T-helper 17 cell (primary cell): ENCODE measurements at regions not wholly inside any gene's neighbourhood (a gene's known extent, or its start where the extent isn't known, plus 50 kb on each side); places are given as distances from the start of the nearest gene placed in this dataset.
"Not testable (repeated sequence)": the region's sequence is repeated elsewhere in the genome, so short reads cannot be mapped to it uniquely, and the experiment has no call there.

Experiments
- ATAC-seq: fragments of 150-1000 bp; cut with Tn5 transposase; 2 replicates; pipeline ENCODE4 v1.10.0; 2021; ENCODE audit warnings: mild to moderate bottlenecking, moderate library complexity
- DNase-seq, 3 donors: peaks; one replicate each; pipeline versions ENCODE4 v3.0.0 to v3.0.0-alpha.2; 2020 to 2021
- H3K9me3 ChIP-seq: one replicate; pipeline ENCODE4 v1.7.0; 2013; ENCODE audit warnings: low read length, mild to moderate bottlenecking; ENCODE audit not compliant: control insufficient read depth, poor library complexity, severe bottlenecking
- H3K27ac Mint-ChIP-seq: one replicate; pipeline ENCODE4 v1.8.0; 2022; ENCODE audit warnings: mild to moderate bottlenecking, moderate library complexity, mixed read lengths
- H3K27me3 Mint-ChIP-seq: one replicate; pipeline ENCODE4 v1.8.0; 2022; ENCODE audit warnings: mixed read lengths
- H3K36me3 Mint-ChIP-seq: one replicate; pipeline ENCODE4 v1.8.0; 2022; ENCODE audit warnings: low read depth, mixed read lengths
- H3K4me1 Mint-ChIP-seq: one replicate; pipeline ENCODE4 v1.8.0; 2022; ENCODE audit warnings: mild to moderate bottlenecking, mixed read lengths
- H3K4me3 Mint-ChIP-seq: one replicate; pipeline ENCODE4 v1.8.0; 2022; ENCODE audit warnings: mild to moderate bottlenecking, moderate library complexity, mixed read lengths

DNA sequence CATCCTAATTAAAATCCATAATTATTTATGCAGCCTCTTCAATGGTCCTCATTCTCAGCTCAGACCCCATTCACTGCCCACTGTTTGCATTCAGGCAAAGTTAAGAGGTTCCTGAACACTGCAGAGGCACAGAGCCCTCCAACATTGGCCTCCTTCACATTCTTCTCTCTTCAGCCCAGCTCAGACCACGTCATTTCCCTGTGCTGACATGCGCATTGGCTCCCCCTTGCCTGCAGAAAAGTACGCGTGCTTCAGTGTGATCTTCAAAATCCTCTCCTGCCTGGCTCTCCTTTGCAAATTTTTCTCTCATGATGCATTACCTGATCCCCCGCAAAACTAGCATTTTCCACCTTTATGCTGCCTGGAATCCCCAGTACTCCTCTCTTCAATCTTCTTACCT lies 552.3 kb downstream of the NTRK3 start:
- H3K4me3 Mint-ChIP-seq: no peak overlapping the region
- no peaks in the 10 kb centered on the region for H3K9me3 ChIP-seq
- ATAC-seq (no peak), DNase-seq (no peak)
- H3K36me3 Mint-ChIP-seq: no peaks in the 10 kb centered on the region
- no peaks in the 10 kb centered on the region for H3K4me1 Mint-ChIP-seq
- H3K27me3 Mint-ChIP-seq: peaks cover 5% of the 10 kb centered on the region
- H3K27ac Mint-ChIP-seq: no peak overlapping the region

DNA sequence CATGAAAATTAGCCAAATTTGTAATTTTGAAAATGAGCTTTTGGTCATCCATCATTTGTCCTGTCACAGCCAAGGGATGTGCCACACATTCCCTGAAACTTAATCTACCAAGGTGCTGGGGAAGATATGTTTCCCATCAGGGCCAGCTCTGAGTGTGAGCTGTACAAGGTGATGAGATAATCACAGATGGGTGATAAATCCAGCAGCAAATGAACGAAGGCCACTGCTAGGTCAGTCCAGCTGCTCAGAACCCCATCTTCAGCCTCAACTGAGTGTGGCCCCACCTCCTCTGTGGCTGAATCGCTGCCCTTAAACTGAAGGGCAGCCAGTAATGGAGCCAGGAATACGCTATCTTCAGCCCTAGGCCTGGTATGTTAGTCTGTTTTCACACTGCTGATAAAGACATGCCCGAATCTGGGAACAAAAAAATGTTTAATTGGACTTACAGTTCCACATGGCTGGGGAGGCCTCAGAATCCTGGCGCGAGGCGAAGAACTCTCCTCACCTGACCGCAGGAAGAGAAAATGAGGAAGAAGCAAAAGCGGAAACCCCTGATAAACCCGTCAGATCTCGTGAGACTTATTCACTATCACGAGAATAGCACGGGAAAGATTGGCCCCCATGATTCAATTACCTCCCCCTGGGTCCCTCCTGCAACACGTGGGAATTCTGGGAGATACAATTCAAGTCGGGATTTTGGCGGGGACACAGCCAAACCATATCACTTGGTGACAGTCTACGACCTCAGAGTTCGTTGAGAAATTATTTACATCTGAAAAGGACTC lies 553.0 kb downstream of the NTRK3 start:
- Mint-ChIP-seq H3K4me1 (no peaks in the 10 kb centered on the region), H3K27me3 (peaks cover 5% of the 10 kb centered on the region), H3K36me3 (no peaks in the 10 kb centered on the region), H3K27ac (no peak overlapping the region), H3K4me3 (no peak overlapping the region)
- no peaks in the 10 kb centered on the region for H3K9me3 ChIP-seq
- ATAC-seq (no peak), DNase-seq (no peak)

DNA sequence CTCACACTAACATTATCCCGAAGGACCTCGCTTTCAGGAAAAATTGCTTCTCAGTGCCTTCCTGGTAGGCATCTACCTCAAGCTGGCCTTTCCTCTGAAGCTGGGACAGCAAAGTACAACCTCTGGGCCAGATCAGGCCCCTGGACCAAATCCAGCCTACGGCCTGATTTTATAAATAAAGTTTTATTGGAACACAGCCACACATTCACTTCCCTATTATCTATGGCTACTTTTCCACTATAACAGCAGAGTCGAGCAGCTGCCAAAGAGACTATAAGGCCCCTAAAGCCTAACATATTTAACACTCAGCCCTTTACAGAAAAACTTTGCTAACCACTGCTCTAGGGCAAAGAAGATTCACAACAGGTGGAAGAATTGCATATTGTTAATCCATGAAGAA lies 554.3 kb downstream of the NTRK3 start:
- ATAC-seq: no peak
- H3K27ac Mint-ChIP-seq: no peak overlapping the region
- H3K27me3 Mint-ChIP-seq: peaks cover 5% of the 10 kb centered on the region
- no peaks in the 10 kb centered on the region for H3K9me3 ChIP-seq
- no peaks in the 10 kb centered on the region for H3K4me1 Mint-ChIP-seq
- no peak overlapping the region for H3K4me3 Mint-ChIP-seq
- no peak for DNase-seq
- H3K36me3 Mint-ChIP-seq: no peaks in the 10 kb centered on the region

DNA sequence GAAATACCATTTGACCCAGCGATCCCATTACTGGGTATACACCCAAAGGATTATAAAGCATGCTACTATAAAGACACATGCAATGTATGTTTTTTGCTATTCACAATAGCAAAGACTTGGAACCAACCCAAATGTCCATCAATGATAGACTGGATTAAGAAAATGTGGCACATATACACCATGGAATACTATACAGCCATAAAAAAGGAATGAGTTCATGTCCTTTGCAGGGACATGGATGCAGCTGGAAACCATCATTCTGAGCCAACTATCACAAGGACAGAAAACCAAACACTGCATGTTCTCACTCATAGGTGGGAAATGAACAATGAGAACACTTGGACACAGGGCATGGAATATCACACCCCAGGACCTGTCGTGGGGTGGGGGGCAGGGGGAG lies 558.1 kb downstream of the NTRK3 start:
- H3K27me3 Mint-ChIP-seq, H3K4me3 Mint-ChIP-seq, H3K4me1 Mint-ChIP-seq, H3K9me3 ChIP-seq, H3K36me3 Mint-ChIP-seq, DNase-seq, H3K27ac Mint-ChIP-seq, ATAC-seq: not testable (repeated sequence)

DNA sequence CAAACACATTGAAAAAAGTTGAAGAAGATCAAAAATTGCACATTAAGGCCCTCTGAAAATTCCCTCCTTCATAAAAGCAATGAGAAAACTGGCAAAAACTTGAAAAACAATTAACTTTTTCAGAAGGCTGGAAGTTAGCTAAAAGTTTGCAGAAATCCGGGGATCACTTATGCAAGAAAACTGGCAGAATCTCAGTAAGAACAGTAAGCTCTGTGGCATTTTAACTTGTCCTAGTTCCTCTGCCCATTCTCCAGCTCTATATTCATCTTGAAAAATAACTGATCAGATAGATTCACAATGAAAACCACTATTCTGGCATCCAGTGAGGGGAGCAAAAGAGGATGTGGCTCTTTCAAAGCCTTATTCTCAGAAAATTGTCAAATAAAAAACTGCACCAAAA lies 566.8 kb downstream of the NTRK3 start:
- Mint-ChIP-seq H3K4me1 (peaks cover 2% of the 10 kb centered on the region), H3K27ac (no peak overlapping the region), H3K27me3 (no peaks in the 10 kb centered on the region), H3K4me3 (no peak overlapping the region), H3K36me3 (no peaks in the 10 kb centered on the region)
- DNase-seq (no peak), ATAC-seq (no peak)
- no peaks in the 10 kb centered on the region for H3K9me3 ChIP-seq

DNA sequence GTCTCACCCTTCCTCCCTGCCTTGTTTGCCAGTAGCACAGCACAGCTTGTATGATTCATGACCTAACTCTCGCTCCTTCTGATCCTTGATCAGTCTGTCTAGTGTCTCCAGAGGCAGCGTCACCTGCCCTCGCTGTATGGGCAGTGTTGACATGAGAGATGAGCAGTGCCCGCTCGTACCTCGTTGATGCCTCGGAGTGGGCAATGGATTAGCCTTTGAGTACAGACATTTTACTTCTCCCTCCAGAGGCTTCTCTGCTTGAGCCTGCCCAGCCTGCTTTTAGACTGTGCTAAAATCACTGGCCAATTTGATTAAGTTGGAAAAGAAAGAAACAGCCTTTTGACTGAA lies 569.0 kb downstream of the NTRK3 start:
- Mint-ChIP-seq H3K4me3 (no peak overlapping the region), H3K36me3 (no peaks in the 10 kb centered on the region), H3K4me1 (peaks cover 2% of the 10 kb centered on the region), H3K27me3 (no peaks in the 10 kb centered on the region), H3K27ac (no peak overlapping the region)
- no peaks in the 10 kb centered on the region for H3K9me3 ChIP-seq
- DNase-seq (no peak), ATAC-seq (no peak)

DNA sequence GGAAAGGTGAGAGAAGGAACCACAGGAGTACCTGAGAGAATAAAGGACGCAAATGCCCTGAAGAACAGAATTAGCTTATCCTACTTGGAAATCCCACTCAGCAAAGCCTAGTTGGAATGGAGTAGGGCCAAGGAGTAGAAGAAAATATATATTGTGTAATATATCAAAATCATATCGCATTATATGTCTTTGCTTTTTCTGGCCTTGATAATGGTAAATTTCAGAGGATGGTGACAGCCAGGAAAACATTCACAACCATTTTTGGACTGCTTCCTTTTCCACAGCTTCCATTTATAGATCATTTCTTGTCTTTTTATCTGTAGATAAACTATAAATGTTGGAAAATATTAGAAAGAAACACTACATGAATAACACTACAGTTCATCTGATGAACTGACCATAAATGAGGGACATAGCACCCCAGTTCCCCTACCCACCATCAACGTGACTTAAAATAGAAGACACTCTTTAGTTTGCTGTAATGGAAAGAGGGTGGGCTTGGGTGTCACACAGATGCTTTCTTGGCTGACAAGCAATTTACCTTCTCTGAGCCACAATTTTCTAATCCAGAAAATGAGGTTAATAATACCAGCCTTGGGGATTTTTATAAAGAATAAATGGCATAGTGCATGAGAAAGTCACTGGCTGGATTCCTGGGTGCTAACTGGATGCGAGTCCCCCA lies 569.6 kb downstream of the NTRK3 start:
- Mint-ChIP-seq H3K36me3 (no peaks in the 10 kb centered on the region), H3K4me1 (peaks cover 2% of the 10 kb centered on the region), H3K27me3 (no peaks in the 10 kb centered on the region), H3K4me3 (no peak overlapping the region), H3K27ac (no peak overlapping the region)
- DNase-seq: no peak
- ATAC-seq: no peak
- no peaks in the 10 kb centered on the region for H3K9me3 ChIP-seq

DNA sequence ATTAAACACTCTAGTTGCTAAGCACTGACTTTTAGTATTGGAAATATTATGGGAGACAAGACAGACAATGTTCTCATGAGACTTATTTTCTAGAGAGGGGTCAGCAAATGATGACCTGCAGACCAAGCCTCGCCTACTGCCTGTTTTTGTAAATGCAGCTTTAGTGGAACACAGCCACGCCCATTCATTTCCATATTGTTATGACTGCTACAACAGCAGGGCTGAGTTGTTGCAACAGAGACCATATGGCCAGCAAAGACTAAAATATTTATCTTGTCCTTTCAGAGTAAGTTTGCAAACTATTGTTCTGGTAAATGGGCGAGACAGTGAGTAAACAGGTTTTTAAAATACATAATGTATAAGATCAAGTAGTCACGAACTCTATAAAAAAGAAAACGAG lies 570.2 kb downstream of the NTRK3 start:
- no peaks in the 10 kb centered on the region for H3K9me3 ChIP-seq
- Mint-ChIP-seq H3K4me1 (peaks cover 4% of the 10 kb centered on the region), H3K27ac (no peak overlapping the region), H3K4me3 (no peak overlapping the region), H3K27me3 (no peaks in the 10 kb centered on the region), H3K36me3 (no peaks in the 10 kb centered on the region)
- DNase-seq (no peak), ATAC-seq (no peak)

DNA sequence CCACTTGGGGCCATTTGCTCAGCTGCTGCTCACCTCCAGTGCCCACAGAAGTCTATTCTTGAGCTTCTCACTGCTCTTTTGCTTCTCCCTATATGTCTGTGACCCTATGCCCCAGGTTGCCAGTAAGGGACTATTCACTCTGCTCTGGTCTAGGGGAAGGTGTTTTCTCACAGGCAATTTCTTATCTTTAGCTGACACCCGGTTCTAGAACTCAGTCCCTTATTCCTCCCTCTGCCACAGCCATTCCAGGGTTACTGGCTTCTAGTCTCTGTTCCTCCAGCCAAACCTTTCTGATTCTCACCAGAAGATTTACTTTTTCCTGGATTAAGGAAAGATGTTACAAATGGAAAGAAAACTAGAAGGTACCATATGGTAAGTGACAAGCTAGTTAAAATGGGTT lies 574.0 kb downstream of the NTRK3 start:
- Mint-ChIP-seq H3K4me3 (no peak overlapping the region), H3K27ac (no peak overlapping the region)
- ATAC-seq: no peak

DNA sequence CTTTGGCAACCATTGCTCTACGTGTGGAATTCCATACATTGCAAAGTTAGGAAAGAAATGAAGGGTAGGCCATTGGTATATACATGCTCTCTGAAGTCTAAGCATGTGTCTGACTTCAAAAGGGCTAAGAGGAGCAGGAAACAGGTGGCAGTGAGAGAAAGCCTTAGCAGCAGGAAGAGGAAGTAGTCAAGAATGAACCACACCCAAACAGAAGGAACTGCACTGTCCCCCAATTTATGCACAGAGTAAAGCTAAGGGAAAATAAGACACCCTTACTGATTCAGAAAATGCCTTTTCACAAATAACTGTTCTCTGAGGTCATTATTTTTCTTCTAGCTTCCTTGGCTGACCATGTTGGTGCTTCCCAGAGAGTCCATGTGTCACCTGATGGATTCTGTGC lies 575.4 kb downstream of the NTRK3 start:
- Mint-ChIP-seq H3K27me3 (no peaks in the 10 kb centered on the region), H3K27ac (peak overlapping the region; percentile 32), H3K36me3 (no peaks in the 10 kb centered on the region), H3K4me1 (peaks cover 3% of the 10 kb centered on the region), H3K4me3 (no peak overlapping the region)
- DNase-seq (no peak), ATAC-seq (peak; percentile 18)
- peaks cover 2% of the 10 kb centered on the region for H3K9me3 ChIP-seq

More for the DNA sequence above, 574.0 kb downstream of the NTRK3 start:
- no peaks in the 10 kb centered on the region for H3K9me3 ChIP-seq
- H3K4me1 Mint-ChIP-seq: peaks cover 3% of the 10 kb centered on the region
- no peaks in the 10 kb centered on the region for H3K36me3 Mint-ChIP-seq
- DNase-seq: no peak
- no peaks in the 10 kb centered on the region for H3K27me3 Mint-ChIP-seq

DNA sequence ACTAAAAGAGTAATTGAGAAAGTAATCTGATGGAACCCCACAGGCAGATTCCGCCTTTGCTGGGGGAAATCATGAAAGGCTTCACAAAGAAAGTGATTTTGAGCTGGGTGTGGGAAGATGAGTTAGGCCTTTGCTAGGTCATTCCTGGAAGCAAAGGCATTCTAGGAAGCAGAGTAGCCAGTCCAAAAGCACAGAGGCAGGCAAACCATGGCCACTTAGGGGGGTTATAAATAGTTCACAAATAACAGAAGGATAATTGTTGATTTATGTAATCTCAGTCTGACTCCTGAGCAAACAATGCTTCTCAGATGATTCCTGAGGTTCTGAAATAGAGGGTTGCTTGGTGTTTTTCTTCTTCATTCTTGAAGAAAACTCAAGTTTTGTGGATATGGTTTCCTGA lies 576.3 kb downstream of the NTRK3 start:
- Mint-ChIP-seq H3K27me3 (no peaks in the 10 kb centered on the region), H3K4me1 (peaks cover 3% of the 10 kb centered on the region), H3K27ac (no peak overlapping the region), H3K36me3 (no peaks in the 10 kb centered on the region), H3K4me3 (no peak overlapping the region)
- H3K9me3 ChIP-seq: peaks cover 2% of the 10 kb centered on the region
- DNase-seq: no peak
- no peak for ATAC-seq

DNA sequence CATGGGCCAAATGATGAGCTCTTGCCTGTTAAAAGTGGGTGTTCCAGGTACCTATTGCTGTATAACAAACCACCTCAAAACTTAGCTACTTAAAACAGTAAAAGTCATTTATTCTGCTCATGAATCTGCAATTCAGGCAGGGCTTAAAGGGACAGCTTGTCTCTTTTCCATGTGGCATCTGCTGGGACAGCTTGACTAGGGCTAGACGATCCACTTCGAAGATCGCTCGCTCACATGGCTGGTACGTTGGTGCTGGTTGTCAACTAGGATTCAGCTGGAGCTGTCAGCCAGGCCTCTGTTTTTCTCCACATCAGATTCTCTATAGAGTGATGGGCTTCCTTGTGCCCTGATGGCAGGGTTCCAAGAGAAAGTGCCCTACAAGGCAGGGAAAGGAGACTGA lies 581.3 kb downstream of the NTRK3 start:
- Mint-ChIP-seq H3K27me3 (no peaks in the 10 kb centered on the region), H3K36me3 (no peaks in the 10 kb centered on the region), H3K4me3 (no peak overlapping the region), H3K4me1 (no peaks in the 10 kb centered on the region), H3K27ac (no peak overlapping the region)
- peaks cover 2% of the 10 kb centered on the region for H3K9me3 ChIP-seq
- DNase-seq (no peak), ATAC-seq (no peak)

DNA sequence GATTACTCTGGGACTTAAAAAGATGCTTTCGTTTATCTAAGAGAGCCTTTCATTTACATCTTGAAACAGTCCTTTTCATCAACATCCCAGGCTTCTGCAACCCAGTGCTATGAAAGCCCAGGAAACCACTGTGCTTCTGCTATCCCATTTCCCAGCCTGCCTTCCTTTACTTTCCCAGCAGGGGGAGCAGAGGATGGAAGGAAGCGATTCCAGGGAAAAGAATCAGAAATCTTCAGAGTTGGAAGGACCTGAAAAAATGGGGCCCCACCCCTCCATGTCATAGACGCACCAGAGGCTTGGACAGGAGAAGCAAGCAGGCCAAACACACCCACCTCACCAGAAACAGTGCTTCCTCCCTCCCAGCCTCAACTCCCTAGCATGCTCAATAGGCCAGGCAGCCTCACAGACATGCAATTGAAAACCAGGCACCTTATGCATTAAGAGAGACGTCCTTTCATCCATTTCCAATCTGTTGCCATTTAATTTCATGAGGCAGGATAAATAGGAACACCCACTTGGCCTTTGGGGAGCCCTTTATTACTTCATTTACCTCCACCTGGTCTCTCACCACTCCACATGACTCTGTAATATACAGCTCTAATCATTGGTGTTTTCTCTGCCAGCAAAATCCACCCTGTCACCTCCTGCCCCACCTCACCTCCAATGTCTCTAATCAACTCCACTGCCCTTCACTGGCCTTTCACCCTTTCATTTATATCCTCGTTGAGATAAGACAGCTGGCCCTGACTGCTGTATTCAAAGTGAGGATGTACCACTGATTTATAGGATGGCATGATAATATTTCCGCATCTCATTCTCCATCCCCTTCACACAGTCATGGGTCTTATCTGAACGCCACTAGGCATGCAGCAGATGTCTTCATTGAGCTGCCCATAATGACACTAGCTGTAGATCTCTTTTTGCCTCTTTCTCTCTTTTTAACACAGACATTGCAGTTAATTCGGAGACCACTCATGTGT lies 583.9 kb downstream of the NTRK3 start:
- DNase-seq (no peak), ATAC-seq (no peak)
- Mint-ChIP-seq H3K27me3 (no peaks in the 10 kb centered on the region), H3K4me1 (no peaks in the 10 kb centered on the region), H3K27ac (no peak overlapping the region), H3K36me3 (no peaks in the 10 kb centered on the region), H3K4me3 (no peak overlapping the region)
- peaks cover 2% of the 10 kb centered on the region for H3K9me3 ChIP-seq
